BLaER1 (cell line): ENCODE measurements at regions not wholly inside any gene's neighbourhood (a gene's known extent, or its start where the extent isn't known, plus 50 kb on each side); places are given as distances from the start of the nearest gene placed in this dataset.
A peak's percentile ranks its signal among the peaks of the same experiment; 100 is the strongest.

Experiments
- H3K27ac ChIP-seq: shearing (Covaris generic); formaldehyde crosslinking; 2 replicates; pipeline ENCODE4 v1.8.1; 2022
- H3K27me3 ChIP-seq: shearing (Covaris generic); formaldehyde crosslinking; 2 replicates; pipeline ENCODE4 v1.8.1; 2022
- H3K36me3 ChIP-seq: shearing (Covaris generic); formaldehyde crosslinking; 2 replicates; pipeline ENCODE4 v1.8.1; 2022
- H3K4me1 ChIP-seq: shearing (Covaris generic); formaldehyde crosslinking; 2 replicates; pipeline ENCODE4 v1.8.1; 2022
- H3K4me2 ChIP-seq: shearing (Covaris generic); formaldehyde crosslinking; 2 replicates; pipeline ENCODE4 v1.8.1; 2022
- H3K4me3 ChIP-seq: shearing (Covaris generic); formaldehyde crosslinking; 2 replicates; pipeline ENCODE4 v1.8.1; 2022
- H3K9ac ChIP-seq: shearing (Covaris generic); formaldehyde crosslinking; 2 replicates; pipeline ENCODE4 v1.8.1; 2022
- H3K9me3 ChIP-seq: shearing (Covaris generic); formaldehyde crosslinking; 2 replicates; pipeline ENCODE4 v1.8.1; 2022
- H4K20me1 ChIP-seq: shearing (Covaris generic); formaldehyde crosslinking; 2 replicates; pipeline ENCODE4 v1.8.1; 2022
- Cebpa-rat ChIP-seq: shearing (Covaris generic); IDR thresholded peaks from 2 replicates; pipeline ENCODE4 v1.8.1; 2022

GRCh38 chr12:116360579-116361413 is 83.3 kb upstream of the MED13L start:
- peaks cover 40% of the 10 kb centered on the region for H3K4me1 ChIP-seq
- no peaks in the 10 kb centered on the region for H4K20me1 ChIP-seq
- no peaks in the 10 kb centered on the region for H3K27me3 ChIP-seq
- H3K4me2 ChIP-seq = peak overlapping the region; percentile 73
- H3K9ac ChIP-seq = no peak overlapping the region; the same call in 1 of the 2 replicates
- H3K4me3 ChIP-seq = no peak overlapping the region
- H3K9me3 ChIP-seq = no peaks in the 10 kb centered on the region
- TF ChIP-seq Cebpa-rat = no peak
- H3K27ac ChIP-seq = peak overlapping the region; percentile 58
- no peaks in the 10 kb centered on the region for H3K36me3 ChIP-seq

- TF ChIP-seq Cebpa-rat = no peak
- peak overlapping the region; percentile 73 for H3K4me2 ChIP-seq
- no peak overlapping the region for H3K9ac ChIP-seq
- H3K27ac ChIP-seq = peak overlapping the region; percentile 58
- no peaks in the 10 kb centered on the region for H3K9me3 ChIP-seq
- H4K20me1 ChIP-seq = no peaks in the 10 kb centered on the region
- H3K4me3 ChIP-seq = no peak overlapping the region
- no peaks in the 10 kb centered on the region for H3K27me3 ChIP-seq
- peaks cover 49% of the 10 kb centered on the region for H3K4me1 ChIP-seq
- H3K36me3 ChIP-seq = no peaks in the 10 kb centered on the region
Measured at GRCh38 chr12:116361414-116362223, 84.1 kb upstream of the MED13L start.

- TF ChIP-seq Cebpa-rat = no peak
- Histone ChIP-seq H4K20me1 (no peaks in the 10 kb centered on the region), H3K27me3 (no peaks in the 10 kb centered on the region), H3K27ac (no peak overlapping the region), H3K36me3 (no peaks in the 10 kb centered on the region), H3K4me2 (no peak overlapping the region), H3K4me3 (no peak overlapping the region), H3K9ac (no peak overlapping the region), H3K4me1 (peaks cover 45% of the 10 kb centered on the region), H3K9me3 (no peaks in the 10 kb centered on the region)
Measured at GRCh38 chr12:116365114-116365513, 87.6 kb upstream of the MED13L start.

GRCh38 chr12:116365606-116366455 is 88.3 kb upstream of the MED13L start:
- Histone ChIP-seq H3K36me3 (no peaks in the 10 kb centered on the region), H3K4me1 (peaks cover 40% of the 10 kb centered on the region), H3K9me3 (no peaks in the 10 kb centered on the region), H3K9ac (no peak overlapping the region), H3K27me3 (no peaks in the 10 kb centered on the region), H3K27ac (no peak overlapping the region), H4K20me1 (no peaks in the 10 kb centered on the region), H3K4me2 (no peak overlapping the region), H3K4me3 (no peak overlapping the region)
- no peak for TF ChIP-seq Cebpa-rat

GRCh38 chr12:116366456-116366776 is 88.9 kb upstream of the MED13L start:
- peaks cover 34% of the 10 kb centered on the region for H3K4me1 ChIP-seq
- TF ChIP-seq Cebpa-rat = no peak
- H3K27ac ChIP-seq = no peak overlapping the region
- no peak overlapping the region for H3K9ac ChIP-seq
- no peaks in the 10 kb centered on the region for H3K9me3 ChIP-seq
- no peaks in the 10 kb centered on the region for H3K27me3 ChIP-seq
- H3K36me3 ChIP-seq = no peaks in the 10 kb centered on the region
- no peak overlapping the region for H3K4me3 ChIP-seq
- H4K20me1 ChIP-seq = no peaks in the 10 kb centered on the region
- no peak overlapping the region for H3K4me2 ChIP-seq

GRCh38 chr12:116366824-116367223 is 89.3 kb upstream of the MED13L start:
- Histone ChIP-seq H4K20me1 (no peaks in the 10 kb centered on the region), H3K27ac (no peak overlapping the region), H3K27me3 (no peaks in the 10 kb centered on the region), H3K4me1 (peaks cover 30% of the 10 kb centered on the region), H3K9me3 (no peaks in the 10 kb centered on the region), H3K36me3 (no peaks in the 10 kb centered on the region), H3K4me3 (no peak overlapping the region), H3K9ac (no peak overlapping the region), H3K4me2 (peak overlapping the region; percentile 18)
- no peak for TF ChIP-seq Cebpa-rat

- Histone ChIP-seq H3K4me2 (no peak overlapping the region), H3K4me1 (peaks cover 24% of the 10 kb centered on the region), H3K27me3 (no peaks in the 10 kb centered on the region), H3K36me3 (no peaks in the 10 kb centered on the region), H3K27ac (no peak overlapping the region), H3K9ac (no peak overlapping the region), H4K20me1 (no peaks in the 10 kb centered on the region), H3K4me3 (no peak overlapping the region), H3K9me3 (no peaks in the 10 kb centered on the region)
- TF ChIP-seq Cebpa-rat = no peak
Measured at GRCh38 chr12:116368196-116369194, 91.0 kb upstream of the MED13L start.

- no peak overlapping the region for H3K9ac ChIP-seq
- H4K20me1 ChIP-seq = no peaks in the 10 kb centered on the region
- no peaks in the 10 kb centered on the region for H3K27me3 ChIP-seq
- no peak for TF ChIP-seq Cebpa-rat
- H3K9me3 ChIP-seq = no peaks in the 10 kb centered on the region
- no peak overlapping the region for H3K4me3 ChIP-seq
- no peak overlapping the region for H3K27ac ChIP-seq
- H3K4me2 ChIP-seq = no peak overlapping the region
- H3K4me1 ChIP-seq = peaks cover 24% of the 10 kb centered on the region
- H3K36me3 ChIP-seq = no peaks in the 10 kb centered on the region
Measured at GRCh38 chr12:116370004-116370404, 92.5 kb upstream of the MED13L start.
